NCI-H2227 (cell line): ENCODE measurements at regions not wholly inside any gene's neighbourhood (a gene's known extent, or its start where the extent isn't known, plus 50 kb on each side); places are given as distances from the start of the nearest gene placed in this dataset.
A peak's percentile ranks its signal among the peaks of the same experiment; 100 is the strongest.

Source experiments
- DNase-seq: peaks from one replicate; lab custom pipeline; 2025; ENCODE audit not compliant: unreplicated experiment; lab: John Stamatoyannopoulos, UW

DNA sequence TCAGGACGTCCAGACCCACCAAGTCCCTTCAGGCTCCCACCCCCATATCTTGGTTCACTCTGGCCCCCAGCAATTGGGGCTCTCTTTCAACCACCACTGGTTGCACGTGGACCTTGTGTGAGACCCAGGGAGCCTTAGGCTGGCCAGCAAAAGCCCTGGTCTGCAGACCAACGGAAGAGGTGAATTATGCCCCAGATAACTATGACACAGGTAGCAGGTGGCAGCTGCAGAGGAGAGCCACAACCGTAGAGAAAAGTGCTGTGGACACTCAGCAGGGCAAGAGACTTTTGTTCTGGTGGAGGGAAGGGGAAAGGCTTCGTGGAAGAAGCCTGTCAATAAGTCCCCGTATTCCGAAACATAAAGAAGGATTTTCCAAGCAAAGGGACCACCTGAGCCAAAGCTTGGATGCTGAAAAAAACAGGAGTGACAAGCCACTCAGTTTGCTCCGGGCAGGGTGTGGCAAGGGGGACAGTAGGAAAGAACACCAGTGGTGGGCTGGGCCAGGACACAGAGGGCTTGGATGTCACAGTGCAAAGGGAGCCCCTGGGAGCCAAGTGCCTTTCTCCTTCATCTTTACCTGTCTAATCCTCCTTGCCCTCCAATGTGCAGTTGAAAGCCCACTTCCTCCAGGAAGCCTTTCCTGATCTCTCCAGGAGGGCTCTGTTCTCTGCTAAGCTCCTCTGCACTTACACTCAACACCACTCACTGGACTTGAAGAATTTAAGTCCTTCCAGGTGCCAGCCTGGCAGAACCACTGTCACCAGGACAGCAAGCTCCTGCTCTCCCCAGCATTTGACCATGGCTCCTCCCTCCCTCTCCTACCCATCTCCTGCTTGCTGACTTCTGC, 264.7 kb downstream of the BUD13 start:
- no peak for DNase-seq

GRCh38 chr11:116507016-116507415, 265.8 kb downstream of the BUD13 start:
- no peak for DNase-seq

DNA sequence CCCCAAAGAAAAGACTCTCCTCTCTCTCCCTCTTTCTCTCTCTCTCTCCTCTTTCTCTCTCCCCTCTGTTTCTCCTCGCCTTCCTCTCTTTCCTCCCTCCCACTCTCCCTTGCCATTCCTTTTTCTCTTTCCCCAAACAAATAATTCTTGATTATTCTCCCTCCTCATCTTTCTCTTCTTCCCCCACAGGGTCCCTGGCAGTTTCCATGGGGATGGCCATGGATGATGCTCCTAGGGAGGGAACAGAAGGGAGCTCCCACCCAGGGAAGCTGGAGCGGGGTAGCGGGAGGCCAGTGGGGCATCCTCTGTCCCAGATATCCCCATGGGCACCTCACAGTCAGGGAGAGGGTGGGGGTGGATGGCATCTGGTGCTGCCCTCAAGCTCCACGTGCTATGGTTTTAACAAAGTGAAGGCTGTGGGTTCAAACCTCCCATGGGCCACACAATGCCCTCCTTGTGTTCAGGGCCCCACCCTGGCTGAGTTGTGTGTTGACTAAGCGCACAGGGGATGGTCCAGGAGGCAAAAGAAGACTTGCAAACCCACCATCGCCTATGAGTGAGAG, 266.4 kb downstream of the BUD13 start:
- DNase-seq, result no peak

DNA sequence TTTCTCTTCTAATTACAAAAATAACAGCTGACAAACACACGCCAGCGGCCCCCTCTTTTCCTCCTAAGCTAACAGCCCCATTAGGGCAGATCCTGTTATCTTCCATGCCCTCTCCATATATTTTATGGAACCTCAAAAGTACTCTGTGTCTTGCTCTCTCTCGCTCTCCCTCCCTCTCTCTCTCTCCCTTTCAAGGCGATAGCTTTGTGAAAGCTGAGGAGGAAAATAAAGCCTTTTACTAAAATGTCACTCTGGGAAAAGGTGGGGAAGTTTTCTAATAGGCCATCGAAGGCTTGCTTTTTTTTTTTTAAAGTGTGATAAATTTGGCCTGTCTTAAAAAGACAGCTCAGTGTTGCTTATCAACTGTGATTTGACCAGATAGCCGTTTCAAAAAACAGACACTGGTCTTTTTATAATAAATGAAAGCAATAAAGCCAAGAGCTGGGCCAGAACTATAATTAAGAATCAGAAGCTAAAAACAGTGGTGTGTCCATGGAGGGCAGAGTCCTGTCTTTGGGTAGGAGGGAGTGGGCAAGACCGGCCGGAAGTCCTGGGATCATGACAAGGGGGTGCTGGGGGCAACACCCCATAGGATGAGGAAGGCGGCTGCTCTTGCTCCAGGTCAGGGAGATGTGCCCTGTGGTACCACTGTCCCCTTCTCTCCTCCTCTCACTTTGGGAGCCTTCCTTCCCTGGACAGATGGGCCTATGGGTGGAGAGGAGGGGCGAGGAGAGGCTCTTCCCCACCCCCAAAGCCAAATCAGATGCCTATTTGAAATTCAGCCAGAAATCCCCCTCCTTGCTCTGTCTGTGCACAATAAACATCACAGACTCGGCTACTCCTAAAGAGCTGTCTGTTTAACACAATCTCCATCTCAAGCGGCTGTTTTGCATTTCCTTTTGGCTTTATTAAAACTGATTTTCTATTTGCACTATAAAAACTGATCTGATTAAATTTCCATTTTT, 267.2 kb downstream of the BUD13 start:
- DNase-seq, result peak; percentile 35

DNA sequence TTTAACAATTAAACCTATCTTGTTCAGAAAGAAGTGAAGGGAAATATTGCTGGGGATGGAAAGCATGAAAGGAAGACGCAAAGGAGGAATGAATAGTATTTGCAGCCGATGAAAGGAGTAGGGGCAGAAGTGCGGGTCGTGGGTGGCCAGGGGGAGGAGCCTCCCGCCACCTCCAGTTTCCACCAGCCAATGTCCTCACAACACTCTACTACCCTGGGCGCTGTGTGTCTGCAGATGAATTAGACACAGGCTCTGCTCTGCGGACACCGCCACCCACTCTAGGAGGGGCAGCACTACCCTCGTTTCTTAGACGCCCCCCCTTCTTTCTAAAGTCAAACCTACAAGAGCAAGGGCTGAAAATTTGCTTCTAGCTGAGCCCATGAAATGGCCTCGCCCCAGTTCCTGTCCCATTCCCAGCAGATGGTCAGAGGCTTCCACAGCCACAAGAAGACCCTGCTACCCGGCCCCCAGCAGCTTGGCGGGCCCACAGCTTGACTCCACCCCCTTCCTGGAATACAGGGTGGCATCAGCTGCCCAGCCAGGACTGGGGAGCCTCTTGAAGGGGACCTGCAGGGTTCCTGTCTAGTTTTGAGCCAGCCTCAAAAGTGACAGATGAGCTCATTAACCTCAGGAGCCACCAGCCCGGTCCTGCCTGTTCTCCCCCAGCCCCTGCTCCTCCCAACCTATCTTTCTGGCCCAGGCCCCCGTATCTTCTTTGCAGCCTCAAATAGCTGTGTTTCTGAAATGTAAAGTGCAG, 268.1 kb downstream of the BUD13 start:
- peak; percentile 35 for DNase-seq

GRCh38 chr11:116503216-116504160, 269.3 kb downstream of the BUD13 start:
- DNase-seq, result no peak

DNA sequence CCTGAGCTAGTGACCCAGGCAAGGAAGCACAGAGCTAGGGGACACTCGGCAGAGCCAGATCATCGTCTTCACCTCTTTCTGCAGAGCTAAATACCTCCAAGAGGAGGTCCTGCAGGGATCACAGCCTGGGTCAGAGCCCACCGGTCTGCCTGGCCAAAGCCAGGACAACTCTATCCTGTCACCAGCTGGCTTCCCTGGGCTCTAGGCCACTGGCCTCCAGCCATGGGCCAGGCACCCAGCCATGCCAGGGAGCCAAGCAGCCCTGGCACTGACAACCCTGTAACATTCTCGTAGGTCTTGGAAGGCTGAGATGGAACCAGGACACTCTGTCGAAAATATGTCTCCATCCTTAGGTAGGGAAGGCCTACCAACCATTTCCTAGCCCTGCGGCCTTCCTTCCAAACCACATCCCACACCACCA, 270.1 kb downstream of the BUD13 start:
- DNase-seq, result no peak

DNA sequence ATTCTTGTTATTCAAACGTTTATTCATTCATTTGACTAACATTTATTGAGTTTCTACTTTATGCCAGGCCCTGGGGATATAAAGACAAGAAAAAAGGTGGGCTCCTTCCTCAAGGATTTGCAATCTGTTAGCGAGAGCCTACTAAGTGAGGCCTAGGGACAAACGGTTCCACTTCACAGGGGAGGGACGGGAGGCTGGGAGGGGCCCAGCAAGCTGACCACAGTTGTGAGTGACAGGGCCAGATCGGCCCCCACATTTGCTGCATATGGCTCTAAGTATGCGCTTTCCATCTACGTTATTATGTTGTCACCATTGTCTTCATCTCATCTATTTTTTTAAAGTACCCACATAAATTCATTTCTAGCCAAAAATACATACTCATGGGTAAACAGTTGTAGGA, 271.1 kb downstream of the BUD13 start:
- peak; percentile 11 for DNase-seq

DNA sequence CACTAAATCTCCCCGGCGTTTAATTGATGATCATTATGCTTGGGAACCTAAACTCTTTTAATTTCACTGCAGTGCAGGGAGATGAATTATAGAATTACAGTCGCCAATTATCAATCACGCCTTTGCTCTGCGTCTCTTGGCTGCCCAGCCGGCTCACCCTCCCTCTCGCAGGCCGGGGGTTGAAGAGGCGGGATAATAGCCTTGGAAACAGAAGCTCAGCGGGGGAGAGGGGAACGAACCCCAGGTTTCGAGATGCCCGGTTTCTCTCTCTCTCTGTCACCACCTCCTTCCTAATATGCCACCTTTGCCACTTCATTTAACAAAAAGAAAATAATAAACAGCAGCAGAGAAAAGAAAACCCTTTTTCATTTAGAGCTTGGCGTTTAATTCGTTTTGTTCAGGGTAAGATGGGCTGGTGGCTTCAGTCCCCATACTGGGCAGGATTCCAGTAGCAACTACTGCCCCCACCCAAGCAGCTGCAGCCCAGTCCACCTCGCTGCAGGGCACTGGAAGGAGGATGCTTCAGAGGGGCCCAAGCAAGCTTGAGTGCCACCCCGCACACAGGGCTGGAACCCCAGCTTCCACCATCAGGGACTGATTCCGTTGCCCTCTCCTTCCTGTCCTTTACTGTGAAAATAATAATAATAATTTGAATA, 271.7 kb downstream of the BUD13 start:
- peak; percentile 75 for DNase-seq

GRCh38 chr11:116500026-116500946, 272.5 kb downstream of the BUD13 start:
- DNase-seq, result no peak

DNA sequence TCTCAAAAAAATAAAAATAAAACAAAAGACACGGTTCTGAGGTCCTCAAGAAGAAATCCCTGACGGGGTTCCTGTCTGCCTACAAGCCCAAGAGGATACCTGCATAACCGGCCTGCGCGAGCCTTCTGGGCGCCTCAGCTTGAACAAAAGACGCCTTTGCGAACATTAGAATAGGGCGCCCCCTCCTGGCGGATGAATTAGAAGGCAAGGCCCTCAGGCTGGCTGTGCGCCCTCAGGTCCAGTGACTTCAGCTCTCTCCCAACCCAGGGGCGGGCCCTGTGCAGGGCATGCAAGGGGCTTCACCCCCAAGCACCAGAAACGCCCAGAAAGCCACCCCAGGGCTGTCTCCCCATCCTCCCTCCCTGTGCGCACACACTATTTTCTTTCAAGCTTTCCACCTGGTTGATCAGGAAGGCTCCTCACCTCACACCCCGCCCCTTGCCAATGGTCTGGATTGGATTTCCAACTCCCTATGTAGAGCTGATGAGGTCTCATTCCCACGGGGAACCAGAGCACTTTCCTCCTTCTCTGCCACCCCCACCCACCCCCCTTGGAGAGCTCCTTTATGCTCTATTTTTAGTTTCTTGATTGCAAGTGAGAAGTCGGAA, 273.3 kb downstream of the BUD13 start:
- DNase-seq, result peak; percentile 38

DNA sequence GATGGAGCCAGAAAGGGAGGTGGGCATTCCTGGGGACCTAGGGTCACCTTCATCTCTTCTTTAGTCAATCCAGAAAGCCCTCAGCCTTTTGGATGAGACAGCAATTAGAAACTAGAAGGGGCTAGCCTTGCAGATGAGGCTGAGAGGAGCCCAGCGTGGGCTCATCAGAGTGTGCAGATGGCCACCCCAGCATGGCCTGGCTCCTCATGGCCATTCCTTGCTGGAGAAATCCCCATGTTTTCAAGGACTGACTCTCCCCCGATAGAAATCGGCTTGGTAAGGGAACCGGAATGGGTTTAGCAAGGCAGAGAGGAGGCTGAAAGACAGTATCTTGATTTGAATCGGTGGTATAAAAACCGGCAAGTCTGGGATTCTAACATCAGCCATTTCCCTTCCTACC, 274.6 kb downstream of the BUD13 start:
- DNase-seq, result no peak

- no peak for DNase-seq
Measured at GRCh38 chr11:116492600-116492999, 280.2 kb downstream of the BUD13 start.

DNA sequence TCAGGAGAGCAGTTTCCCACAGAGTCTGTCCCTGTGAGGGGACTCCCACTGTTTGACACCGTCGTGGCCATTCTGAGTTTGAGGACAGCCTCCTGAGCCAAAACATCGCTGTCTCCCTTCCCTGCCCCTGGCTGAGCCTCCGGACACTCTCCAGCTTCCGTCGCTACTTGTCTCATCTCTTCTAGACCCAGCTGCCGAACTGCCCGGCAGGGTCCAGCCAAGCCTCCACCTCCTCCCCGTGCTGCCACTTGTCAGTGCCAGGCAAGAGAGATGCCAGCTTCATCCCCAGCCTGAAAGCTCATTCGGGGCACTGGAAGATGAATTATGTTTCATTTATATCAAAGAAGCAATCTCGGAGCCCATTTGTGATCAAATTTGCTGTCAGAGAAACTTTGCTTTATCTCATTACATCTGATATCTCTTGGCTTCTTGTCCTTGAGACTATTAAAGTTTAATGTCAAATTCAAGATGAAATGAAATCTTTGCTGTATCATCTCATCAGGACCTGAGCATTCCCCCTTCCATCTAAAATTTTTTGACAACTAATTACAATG, 283.9 kb downstream of the BUD13 start:
- DNase-seq, result no peak

DNA sequence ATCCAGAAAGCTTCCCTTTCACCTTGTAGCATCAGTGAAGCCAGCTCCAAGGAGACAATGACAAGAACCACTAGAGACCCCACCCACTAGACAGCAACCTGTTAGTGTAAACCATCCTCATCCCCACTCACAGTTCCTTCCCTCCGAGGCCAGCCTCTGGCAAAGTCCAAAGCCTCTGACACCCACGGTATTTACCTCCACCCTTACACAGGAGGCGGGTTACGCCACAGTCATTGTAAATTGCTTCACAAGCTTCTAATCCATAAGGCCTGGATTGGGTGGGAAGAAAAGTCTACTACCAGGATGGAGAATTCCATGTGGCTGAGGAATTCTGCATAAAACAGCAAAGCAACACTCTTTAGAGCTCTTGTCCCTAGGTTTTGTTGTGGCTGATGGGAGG, 287.4 kb downstream of the BUD13 start:
- DNase-seq, result no peak

DNA sequence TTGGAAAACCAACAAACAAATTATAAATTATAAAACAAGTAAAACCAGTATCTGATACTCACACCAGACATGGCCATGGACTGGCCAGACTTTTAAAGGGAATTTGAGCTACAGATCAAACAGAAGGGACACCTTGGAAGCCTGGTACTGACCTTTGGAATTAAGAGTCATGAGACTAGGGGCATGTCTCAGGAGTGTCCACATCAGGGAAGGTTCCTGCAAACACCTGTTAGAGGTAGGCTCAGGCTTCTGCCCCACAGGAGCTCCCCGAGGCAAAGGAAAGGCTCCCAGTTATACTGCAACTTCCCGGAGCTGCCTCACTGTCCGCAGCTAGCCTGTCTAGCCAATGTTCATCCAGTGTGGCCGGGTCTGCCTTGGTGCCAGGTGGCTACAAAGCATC, 290.1 kb downstream of the BUD13 start:
- no peak for DNase-seq

GRCh38 chr11:116481126-116481675, 291.6 kb downstream of the BUD13 start:
- DNase-seq, result peak; percentile 38
